CD4-positive, alpha-beta T cell treated with Interleukin-1 beta for 1 hour (primary cell): ENCODE measurements at regions not wholly inside any gene's neighbourhood (a gene's known extent, or its start where the extent isn't known, plus 50 kb on each side); places are given as distances from the start of the nearest gene placed in this dataset.

ENCODE experiments used
- DNase-seq, 2 donors: peaks; one replicate each; pipeline ENCODE4 v3.0.0-alpha.2; 2020 to 2022

- no peak for DNase-seq
Measured at GRCh38 chr2:220228310-220229006, 601.0 kb downstream of the SLC4A3 start.

- DNase-seq = no peak
Measured at GRCh38 chr2:220240641-220241040, 613.2 kb downstream of the SLC4A3 start.

GRCh38 chr2:220241423-220241822 is 614.0 kb downstream of the SLC4A3 start:
- no peak for DNase-seq

- no peak for DNase-seq
Measured at GRCh38 chr2:220243571-220243970, 616.1 kb downstream of the SLC4A3 start.

- DNase-seq = no peak
Measured at GRCh38 chr2:220246386-220246785, 619.0 kb downstream of the SLC4A3 start.

GRCh38 chr2:220247588-220248350 is 620.3 kb downstream of the SLC4A3 start:
- no peak for DNase-seq

- no peak for DNase-seq
Measured at GRCh38 chr2:220259662-220260061, 632.2 kb downstream of the SLC4A3 start.

- DNase-seq = no peak
Measured at GRCh38 chr2:220263300-220263699, 635.9 kb downstream of the SLC4A3 start.

GRCh38 chr2:220269367-220269766 is 641.9 kb downstream of the SLC4A3 start:
- DNase-seq = no peak

GRCh38 chr2:220270481-220271070 is 643.1 kb downstream of the SLC4A3 start:
- no peak for DNase-seq

- DNase-seq = no peak
Measured at GRCh38 chr2:220272656-220273055, 645.2 kb downstream of the SLC4A3 start.

- DNase-seq = no peak
Measured at GRCh38 chr2:220273082-220273481, 645.7 kb downstream of the SLC4A3 start.

GRCh38 chr2:220275454-220275853 is 648.0 kb downstream of the SLC4A3 start:
- no peak for DNase-seq

- DNase-seq = no peak
Measured at GRCh38 chr2:220276741-220277444, 649.5 kb downstream of the SLC4A3 start.

- DNase-seq = no peak
Measured at GRCh38 chr2:220277445-220277975, 650.1 kb downstream of the SLC4A3 start.

- DNase-seq = no peak
Measured at GRCh38 chr2:220278022-220278421, 650.6 kb downstream of the SLC4A3 start.

- no peak for DNase-seq
Measured at GRCh38 chr2:220279372-220279771, 651.9 kb downstream of the SLC4A3 start.

- DNase-seq = no peak
Measured at GRCh38 chr2:220279840-220280239, 652.4 kb downstream of the SLC4A3 start.

GRCh38 chr2:220280736-220281135 is 653.3 kb downstream of the SLC4A3 start:
- DNase-seq = no peak

- no peak for DNase-seq
Measured at GRCh38 chr2:220281771-220282170, 654.3 kb downstream of the SLC4A3 start.

GRCh38 chr2:220282236-220282635 is 654.8 kb downstream of the SLC4A3 start:
- no peak for DNase-seq

- DNase-seq = no peak
Measured at GRCh38 chr2:220293966-220294365, 666.5 kb downstream of the SLC4A3 start.

- no peak for DNase-seq
Measured at GRCh38 chr2:220296174-220296573, 668.7 kb downstream of the SLC4A3 start.
